HTR-8/SVneo (cell line): ENCODE measurements at regions not wholly inside any gene's neighbourhood (a gene's known extent, or its start where the extent isn't known, plus 50 kb on each side); places are given as distances from the start of the nearest gene placed in this dataset.

ENCODE experiments used
- DNase-seq: peaks from one replicate; pipeline ENCODE4 v3.0.0; 2011; ENCODE audit warnings: low spot score, mixed read lengths; ENCODE audit not compliant: insufficient read length
- FAIRE-seq: peaks from 2 replicates; lab custom pipeline; 2011; peaks lifted over from hg19 to GRCh38; lab: Jason Lieb, UNC

- DNase-seq (no peak), FAIRE-seq (no peak)
Observed at GRCh38 chr4:23224684-23225420, 532.1 kb downstream of the GBA3 start.

GRCh38 chr4:23220911-23221310 lies 528.2 kb downstream of the GBA3 start:
- no peak for DNase-seq
- no peak for FAIRE-seq

DNA sequence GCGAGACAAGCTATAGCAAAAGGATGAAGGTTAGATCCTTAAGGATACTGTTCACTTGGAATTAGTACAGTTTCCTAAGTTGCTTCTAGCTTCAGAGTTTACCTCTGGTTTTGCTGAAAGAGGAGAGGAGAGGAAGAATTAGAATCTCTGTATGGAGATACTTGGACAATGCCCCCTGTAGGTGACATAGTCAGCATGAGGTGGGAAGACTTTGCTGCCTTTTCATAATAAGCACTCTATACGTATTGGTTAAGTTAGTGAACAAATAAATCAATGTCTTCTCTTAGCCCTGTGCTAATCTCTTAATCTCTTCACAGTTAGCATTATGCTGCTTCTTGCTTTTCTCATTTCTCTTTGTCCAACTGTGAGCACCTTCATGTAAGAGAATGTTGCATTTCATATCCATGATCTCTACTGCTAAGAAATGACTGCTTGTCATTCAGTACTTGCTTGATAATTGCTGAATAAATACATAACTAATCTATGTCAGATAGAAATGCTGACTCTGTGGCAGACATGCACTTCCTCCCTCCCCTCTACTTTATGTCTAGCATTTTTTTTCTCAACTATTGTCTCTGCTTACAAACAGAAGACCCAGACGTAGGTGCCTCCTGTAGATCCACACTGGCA lies 527.2 kb downstream of the GBA3 start:
- FAIRE-seq, result no peak
- no peak for DNase-seq

GRCh38 chr4:23213198-23213597 lies 520.5 kb downstream of the GBA3 start:
- DNase-seq, result no peak
- FAIRE-seq, result no peak

DNA sequence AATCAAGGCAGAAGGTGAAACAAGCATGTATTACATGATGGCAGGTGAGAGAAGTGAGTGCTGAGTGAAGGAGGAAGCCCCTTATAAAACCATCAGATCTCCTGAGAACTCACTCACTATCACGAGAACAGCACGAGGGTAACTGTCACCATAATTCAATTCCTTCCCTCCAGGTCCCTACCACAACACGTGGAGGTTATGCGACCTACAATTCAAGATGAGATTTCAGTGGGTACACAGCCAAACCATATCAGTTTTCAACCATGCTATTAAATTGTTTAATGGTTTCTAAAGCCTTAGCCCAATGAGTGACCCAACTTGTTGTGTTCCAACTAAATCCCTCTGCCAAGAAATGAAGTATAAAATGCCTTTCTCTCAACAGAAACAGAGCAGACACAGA lies 519.8 kb downstream of the GBA3 start:
- DNase-seq (no peak), FAIRE-seq (no peak)

- FAIRE-seq (no peak), DNase-seq (no peak)
Observed at GRCh38 chr4:23207059-23207458, 514.3 kb downstream of the GBA3 start.

DNA sequence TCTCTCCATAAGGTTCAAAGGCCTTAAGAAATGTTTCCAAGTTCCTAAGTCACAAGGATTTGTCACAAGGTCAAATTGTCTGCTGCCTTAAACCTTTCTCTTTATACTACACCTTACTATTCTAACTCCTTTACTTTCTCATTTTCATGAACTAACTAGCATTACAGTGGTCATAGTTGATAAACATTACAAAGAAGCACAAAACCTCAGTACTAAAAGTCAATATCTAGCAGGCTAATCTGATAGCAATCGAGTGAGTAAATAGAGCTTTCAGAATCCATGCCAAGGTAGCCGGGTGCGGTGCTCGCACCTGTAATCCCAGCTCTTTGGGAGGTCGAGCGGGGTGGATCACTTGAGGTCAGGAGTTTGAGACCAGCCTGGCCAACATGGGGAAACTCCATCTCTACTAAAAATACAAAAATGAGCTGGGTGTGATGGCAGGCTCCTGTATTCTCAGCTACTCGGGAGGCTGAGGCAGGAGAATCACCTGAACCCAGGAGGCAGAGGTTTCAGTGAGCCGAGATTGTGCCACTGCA lies 510.0 kb downstream of the GBA3 start:
- FAIRE-seq, result no peak
- DNase-seq, result no peak

GRCh38 chr4:23194751-23195150 lies 502.0 kb downstream of the GBA3 start:
- no peak for DNase-seq
- FAIRE-seq, result no peak

DNA sequence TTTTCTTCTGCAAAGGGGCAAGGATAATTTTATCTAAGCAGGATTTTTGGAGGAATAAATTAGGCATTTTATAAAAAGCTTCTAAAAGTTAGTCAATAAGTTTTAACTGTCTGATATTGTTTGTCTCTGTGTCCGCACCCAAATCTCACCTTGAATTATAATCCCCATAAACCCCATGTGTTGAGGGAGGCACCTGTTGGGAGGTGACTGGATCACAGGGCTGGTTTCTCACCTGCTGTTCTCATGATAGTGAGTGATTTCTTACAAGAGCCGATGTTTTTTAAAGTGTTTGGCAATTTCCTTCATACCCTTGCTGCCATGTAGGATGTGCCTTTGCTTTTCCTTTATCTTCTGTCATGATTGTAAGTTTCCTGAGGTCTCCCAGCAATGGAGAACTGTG lies 481.4 kb downstream of the GBA3 start:
- DNase-seq (no peak), FAIRE-seq (no peak)

DNA sequence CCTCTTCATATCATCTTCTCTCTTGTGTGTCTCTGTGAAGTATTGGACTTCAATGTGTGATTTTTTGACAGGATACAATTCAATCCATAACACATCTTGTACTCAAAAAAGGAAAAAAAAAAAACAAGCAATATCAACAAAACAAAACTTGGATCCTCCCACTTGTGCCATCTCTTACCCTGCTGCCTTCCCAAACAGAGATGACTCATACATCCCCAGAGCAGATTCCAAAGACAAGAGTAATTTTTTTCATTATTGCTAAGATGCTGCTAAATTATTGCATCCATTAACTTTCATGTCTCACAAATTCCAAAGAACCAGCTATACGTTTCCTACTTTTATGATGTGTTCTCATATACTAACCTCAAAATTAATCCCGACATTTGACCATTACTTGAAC lies 479.2 kb downstream of the GBA3 start:
- peak; percentile 20 for DNase-seq
- FAIRE-seq, result no peak

GRCh38 chr4:23169608-23170311 lies 477.0 kb downstream of the GBA3 start:
- FAIRE-seq (no peak), DNase-seq (no peak)

GRCh38 chr4:23166919-23167318 lies 474.2 kb downstream of the GBA3 start:
- no peak for FAIRE-seq
- no peak for DNase-seq

- DNase-seq, result no peak
- no peak for FAIRE-seq
Observed at GRCh38 chr4:23166407-23166806, 473.7 kb downstream of the GBA3 start.

GRCh38 chr4:23165669-23166068 lies 472.9 kb downstream of the GBA3 start:
- FAIRE-seq, result no peak

GRCh38 chr4:23163647-23164436 lies 471.1 kb downstream of the GBA3 start:
- peak; percentile 5 for DNase-seq
- no peak for FAIRE-seq

More at GRCh38 chr4:23165669-23166068, 472.9 kb downstream of the GBA3 start:
- no peak for DNase-seq

GRCh38 chr4:23162275-23162674 lies 469.5 kb downstream of the GBA3 start:
- FAIRE-seq, result no peak

GRCh38 chr4:23161787-23162186 lies 469.1 kb downstream of the GBA3 start:
- DNase-seq (no peak), FAIRE-seq (no peak)

More at GRCh38 chr4:23162275-23162674, 469.5 kb downstream of the GBA3 start:
- no peak for DNase-seq

DNA sequence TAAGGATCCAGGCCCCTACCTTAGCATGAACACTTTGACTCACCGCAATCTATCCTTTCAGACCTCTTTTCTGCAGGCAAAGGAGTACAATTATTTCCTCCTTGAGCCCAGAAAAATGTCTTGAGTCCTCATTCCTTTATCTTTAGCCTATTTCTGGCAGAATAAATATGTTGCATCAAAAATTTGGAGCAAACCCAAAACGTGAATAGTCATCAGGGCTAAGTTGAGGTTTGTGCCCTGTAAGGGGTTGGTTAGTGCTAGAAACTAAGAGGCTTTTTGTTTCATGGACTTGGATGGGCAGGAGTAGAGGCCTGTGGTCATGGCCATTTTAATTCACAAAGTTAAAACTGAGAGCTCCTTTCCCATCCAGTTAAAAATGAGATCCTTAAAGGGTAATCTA lies 460.3 kb downstream of the GBA3 start:
- FAIRE-seq, result no peak
- DNase-seq, result no peak

GRCh38 chr4:23149815-23150214 lies 457.1 kb downstream of the GBA3 start:
- no peak for DNase-seq

DNA sequence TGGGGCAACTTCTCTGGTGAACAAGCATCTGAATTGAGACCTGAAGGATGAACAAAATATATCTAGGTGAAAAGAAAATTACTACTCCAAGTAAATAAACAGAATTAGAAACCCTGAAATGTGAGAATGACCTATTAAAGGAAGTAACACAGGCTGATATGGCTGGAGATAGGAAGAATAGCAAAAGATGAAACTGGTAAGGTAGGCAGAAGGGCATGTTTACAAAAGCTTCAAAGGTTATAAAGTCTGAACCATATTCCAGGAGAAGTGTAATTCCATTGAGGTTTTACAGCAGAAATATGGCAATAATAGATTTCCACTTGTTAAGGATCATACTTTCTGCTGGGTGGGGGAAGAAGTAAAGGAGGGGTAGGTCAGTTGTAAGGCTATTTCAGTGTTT lies 452.0 kb downstream of the GBA3 start:
- FAIRE-seq (no peak), DNase-seq (no peak)

More at GRCh38 chr4:23149815-23150214, 457.1 kb downstream of the GBA3 start:
- no peak for FAIRE-seq
